ENCODE measurements at regions not wholly inside any gene's neighbourhood (a gene's known extent, or its start where the extent isn't known, plus 50 kb on each side); places are given as distances from the start of the nearest gene placed in this dataset.

- TF ChIP-seq POLR2AphosphoS5 (IDR thresholded peaks at IDR 0.05), result no peak
- TF ChIP-seq CTCF (IDR thresholded peaks at IDR 0.05), result no peak
Observed at GRCh38 chr4:166432125-166432524, 559.1 kb downstream of the TLL1 start.

All from esophagus muscularis mucosa (tissue), 3 donors.